ENCODE measurements at regions not wholly inside any gene's neighbourhood (a gene's known extent, or its start where the extent isn't known, plus 50 kb on each side); places are given as distances from the start of the nearest gene placed in this dataset.
A peak's percentile ranks its signal among the peaks of the same experiment; 100 is the strongest.
"Not testable (repeated sequence)": the region's sequence is repeated elsewhere in the genome, so short reads cannot be mapped to it uniquely, and the experiment has no call there.

GRCh38 chr12:127165567-127166392, 1101.2 kb upstream of the TMEM132C start:
- DNase-seq (ENCODE audit: low spot score), result peak; percentile 70

- no peak for DNase-seq (ENCODE audit: low spot score)
Observed at GRCh38 chr12:127169321-127170181, 1097.4 kb upstream of the TMEM132C start.

GRCh38 chr12:127170226-127171180, 1096.5 kb upstream of the TMEM132C start:
- DNase-seq (ENCODE audit: low spot score), result no peak

DNA sequence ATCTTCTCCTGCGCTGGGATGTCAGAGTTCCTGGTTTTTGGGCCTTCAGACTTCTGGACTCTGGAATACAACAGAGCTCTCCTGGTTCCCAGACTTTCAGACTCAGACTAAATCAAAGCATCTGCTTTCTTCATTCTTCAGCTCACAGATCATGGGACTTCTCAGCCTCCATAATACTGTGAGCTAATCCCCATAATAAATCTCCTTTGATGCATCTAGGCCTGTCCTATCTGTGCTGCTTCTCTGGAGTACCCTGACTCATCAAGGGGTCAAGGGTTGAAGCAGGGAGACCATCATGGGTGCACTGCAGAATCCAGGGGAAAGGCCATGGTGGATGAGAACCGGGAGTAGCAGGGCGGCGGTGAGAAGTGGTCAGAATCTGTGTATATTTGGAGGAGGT, 1094.1 kb upstream of the TMEM132C start:
- DNase-seq (ENCODE audit: low spot score), result no peak

GRCh38 chr12:127173971-127174370, 1093.0 kb upstream of the TMEM132C start:
- not testable (repeated sequence) for DNase-seq (ENCODE audit: low spot score)

DNA sequence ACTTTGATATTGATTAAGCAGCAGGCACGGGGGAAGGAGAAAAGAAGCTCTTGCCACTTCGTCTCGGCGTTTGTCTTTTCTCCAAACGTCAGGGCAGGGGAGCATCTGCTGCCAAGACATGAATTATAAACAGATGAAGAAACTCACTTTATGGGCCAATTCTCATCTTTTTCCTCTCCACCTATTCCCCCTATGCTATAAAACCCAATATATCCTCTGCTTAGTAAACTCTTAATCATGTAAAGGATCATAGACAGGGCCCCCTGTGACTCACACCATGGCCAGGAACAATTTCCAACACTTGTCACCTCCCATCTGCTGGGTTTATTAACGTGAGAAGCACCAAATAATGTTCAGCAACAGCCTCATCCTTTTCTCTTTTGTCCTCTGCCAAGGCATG, 1092.1 kb upstream of the TMEM132C start:
- no peak for DNase-seq (ENCODE audit: low spot score)

- DNase-seq (ENCODE audit: low spot score), result no peak
Observed at GRCh38 chr12:127175361-127175760, 1091.6 kb upstream of the TMEM132C start.

DNA sequence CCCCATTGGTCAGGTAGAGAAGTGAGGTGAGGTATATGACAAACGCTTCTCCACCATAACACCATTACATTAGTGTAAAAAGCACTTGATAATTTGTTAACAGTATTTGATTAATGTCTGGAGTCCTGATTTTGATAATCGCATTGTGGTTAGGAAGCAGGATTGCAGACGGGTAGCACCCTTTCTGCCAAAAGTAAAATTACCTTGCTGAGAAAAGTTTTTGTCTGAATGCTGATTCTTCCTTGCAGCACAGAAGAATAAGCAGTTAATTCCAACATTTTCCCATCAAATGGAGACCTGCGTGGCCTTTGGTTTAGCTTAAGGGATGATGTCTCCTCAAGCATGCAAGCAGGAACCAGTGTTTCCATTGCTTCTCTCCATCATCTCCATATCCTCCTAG, 1090.2 kb upstream of the TMEM132C start:
- no peak for DNase-seq (ENCODE audit: low spot score)

- DNase-seq (ENCODE audit: low spot score), result no peak
Observed at GRCh38 chr12:127178052-127178451, 1088.9 kb upstream of the TMEM132C start.

DNA sequence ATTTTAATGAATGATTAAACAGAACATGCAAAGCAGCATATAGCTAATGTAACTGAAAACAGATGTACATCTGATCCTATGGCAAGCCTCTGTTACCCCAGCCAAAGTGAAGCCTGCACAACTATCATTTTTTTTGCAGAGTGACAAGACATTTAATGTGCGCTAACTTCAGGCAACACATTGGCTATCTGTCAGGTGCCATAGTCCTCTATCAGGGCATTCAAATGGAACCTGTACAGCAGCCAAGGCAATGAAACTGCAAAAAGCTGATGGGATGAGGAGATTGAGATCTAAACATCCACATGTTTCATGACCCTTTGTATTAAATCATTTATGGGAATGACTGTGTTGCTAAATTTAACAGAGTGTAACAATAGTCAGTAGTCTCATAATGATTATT, 1088.5 kb upstream of the TMEM132C start:
- DNase-seq (ENCODE audit: low spot score), result no peak

DNA sequence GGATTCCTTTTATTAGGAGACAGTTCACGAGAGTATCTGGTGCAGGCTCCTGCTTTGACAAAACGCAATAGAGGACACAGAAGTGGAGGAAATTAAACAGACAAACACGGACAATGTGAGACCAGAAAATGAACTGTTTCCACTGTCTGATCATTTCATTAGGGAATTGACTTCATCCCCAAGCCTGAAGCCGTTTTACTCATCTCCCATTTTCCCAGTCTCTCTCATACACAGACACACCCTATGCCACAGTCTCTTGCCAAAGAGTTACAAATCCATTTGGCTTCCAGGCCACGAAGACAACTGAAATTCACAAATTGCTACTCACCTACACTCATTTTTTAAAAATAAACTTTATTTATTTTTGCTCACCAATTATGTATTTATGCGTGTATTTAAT, 1087.8 kb upstream of the TMEM132C start:
- DNase-seq (ENCODE audit: low spot score), result no peak

DNA sequence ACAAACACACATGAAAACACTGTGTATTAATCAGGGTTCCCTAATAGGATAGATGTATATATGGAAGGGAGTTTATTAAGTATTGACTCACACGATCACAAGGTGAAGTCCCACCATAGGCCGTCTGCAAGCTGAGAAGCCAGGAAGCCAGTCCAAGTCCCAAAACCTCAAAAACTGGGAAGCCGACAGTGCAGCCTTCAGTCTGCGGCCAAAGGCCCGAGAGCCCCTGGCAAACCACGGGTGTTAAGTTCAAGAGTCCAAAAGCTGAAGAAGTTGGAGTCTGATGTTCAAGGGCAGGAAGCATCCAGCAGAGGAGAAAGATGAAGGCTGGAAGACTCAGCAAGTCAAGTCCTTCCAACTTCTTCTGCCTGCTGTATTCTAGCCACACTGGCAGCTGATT, 1085.0 kb upstream of the TMEM132C start:
- no peak for DNase-seq (ENCODE audit: low spot score)

DNA sequence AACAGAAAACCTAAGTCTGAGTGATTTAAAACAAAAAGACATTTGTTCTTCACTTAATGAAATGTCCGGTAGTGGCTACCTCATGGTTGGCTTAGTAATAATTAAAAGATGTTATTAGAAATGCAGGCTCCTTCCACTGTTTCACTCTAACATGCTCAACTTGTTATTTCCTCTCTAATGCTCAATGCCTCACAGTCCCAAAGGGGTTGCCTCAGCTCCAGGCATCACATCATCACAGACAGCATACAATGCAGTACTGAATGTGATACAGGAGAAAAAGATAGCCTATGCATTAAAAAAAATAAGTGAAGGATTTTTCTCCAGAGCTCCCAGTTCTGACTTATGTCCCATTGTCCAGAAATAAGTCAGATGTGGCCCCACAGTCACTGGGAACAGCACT, 1077.0 kb upstream of the TMEM132C start:
- no peak for DNase-seq (ENCODE audit: low spot score)

- no peak for DNase-seq (ENCODE audit: low spot score)
Observed at GRCh38 chr12:127191129-127191528, 1075.8 kb upstream of the TMEM132C start.

GRCh38 chr12:127192391-127192790, 1074.6 kb upstream of the TMEM132C start:
- no peak for DNase-seq (ENCODE audit: low spot score)

DNA sequence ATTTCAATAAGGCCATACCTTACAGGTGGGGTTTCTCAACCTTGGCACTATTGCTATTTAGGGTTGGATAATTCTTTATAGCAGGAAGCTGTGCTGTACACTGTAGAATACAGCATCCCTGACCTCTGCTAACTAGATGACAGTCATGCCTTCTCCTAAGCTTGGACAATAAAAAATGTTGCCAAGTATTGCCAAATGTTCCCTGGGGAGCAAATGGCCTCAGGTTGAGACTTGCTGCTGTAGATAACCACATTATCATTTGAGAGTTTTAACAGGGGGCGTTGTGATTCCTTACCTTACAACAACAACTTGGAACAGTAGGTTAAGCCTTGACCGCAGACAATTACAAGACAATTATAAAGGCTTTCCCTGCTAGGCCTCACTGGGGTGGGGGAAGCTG, 1073.6 kb upstream of the TMEM132C start:
- no peak for DNase-seq (ENCODE audit: low spot score)

DNA sequence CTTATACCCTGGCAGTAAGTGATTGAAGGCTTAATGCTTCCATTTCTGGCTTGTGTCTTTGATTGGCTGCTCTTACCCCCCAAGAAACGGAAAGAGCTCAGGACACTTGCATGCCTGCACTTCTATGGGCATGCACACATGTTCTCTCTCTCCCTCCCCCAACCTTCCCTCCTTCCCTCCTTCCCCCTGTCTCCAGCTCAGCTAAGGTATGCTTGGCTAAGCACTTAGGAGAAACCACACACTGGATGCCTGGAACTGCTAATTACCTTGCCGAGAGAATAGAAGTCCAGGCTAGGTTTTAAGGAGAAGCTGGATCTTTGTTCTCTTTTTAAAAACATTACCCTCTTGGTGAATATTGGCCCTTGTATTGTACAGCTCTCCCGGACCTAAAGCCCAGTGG, 1072.8 kb upstream of the TMEM132C start:
- DNase-seq (ENCODE audit: low spot score), result no peak

DNA sequence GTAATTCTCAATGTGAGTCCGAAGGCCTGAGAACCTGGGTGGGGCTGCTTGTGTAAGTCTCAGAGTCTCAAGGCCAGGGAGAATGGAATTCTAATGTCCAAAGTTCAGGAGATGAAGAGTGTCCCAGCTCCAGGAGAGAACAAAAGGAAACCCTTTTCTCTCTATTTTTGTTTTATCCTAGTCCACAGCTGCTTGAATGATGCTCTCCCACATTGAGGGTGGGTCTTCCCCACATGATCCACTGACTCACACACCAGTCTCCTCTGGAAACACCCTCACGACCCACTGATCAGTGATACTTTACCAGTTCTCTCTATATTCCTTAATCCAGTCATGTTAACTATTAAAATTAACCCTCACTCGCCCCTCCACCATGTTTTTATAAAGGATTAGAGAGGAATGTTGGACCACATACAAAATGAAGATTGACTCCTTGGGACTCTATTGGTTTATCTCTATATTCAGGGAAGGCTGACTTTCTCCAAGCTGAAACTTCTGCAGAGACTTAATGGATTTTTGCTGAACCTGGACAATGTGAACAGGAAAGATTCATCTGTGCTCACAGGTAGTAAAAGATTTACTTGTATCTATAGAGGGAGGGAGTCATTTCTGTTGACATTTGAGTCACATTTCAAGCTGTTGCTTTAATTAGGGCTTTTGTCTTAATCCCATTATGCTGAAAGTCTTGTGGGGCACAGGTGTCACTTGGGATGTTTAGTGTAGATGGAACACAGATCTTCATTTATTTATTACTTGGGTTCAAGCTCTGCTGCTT, 1061.0 kb upstream of the TMEM132C start:
- no peak for DNase-seq (ENCODE audit: low spot score)

DNA sequence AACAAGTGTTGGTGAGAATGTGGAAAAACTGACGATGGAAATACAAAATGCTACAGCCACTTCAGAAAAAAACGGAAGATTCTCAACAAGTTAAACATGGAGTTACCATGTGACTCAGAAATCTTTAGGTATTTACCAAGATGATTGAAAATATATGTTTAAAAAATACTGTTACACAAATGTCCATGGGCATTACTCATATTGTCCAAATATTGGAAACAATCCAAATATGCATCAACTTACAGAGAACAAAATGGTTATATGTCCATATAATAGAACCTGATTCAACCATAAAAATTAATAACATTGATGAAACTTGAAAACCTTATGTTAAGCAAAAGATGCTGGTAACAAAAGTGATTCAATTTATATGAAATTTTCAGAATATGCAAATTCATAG, 1057.7 kb upstream of the TMEM132C start:
- DNase-seq (ENCODE audit: low spot score), result no peak

DNA sequence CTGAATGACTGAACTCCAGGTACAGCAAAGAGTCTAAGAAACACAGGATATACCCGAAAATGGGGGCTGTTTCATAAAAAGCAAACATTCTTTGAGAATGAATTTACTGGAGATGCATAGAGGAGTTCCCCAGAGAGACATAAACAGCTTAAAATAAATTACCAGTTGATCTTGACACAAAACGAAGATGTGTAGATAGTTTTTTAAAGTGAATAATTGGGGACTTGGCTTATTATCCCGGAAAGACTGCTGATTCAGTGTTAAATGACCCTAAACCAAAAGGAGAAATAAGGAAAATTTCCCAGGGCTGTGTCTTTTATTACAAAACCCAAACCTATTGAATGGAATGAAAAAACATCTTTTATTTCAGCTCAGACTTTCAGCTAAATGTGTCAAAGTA, 1052.8 kb upstream of the TMEM132C start:
- no peak for DNase-seq (ENCODE audit: low spot score)

GRCh38 chr12:127223011-127223410, 1044.0 kb upstream of the TMEM132C start:
- no peak for DNase-seq (ENCODE audit: low spot score)
